ENCODE measurements at regions not wholly inside any gene's neighbourhood (a gene's known extent, or its start where the extent isn't known, plus 50 kb on each side); places are given as distances from the start of the nearest gene placed in this dataset.
A peak's percentile ranks its signal among the peaks of the same experiment; 100 is the strongest.

GRCh38 chr5:69019668-69020375 lies 74.0 kb upstream of the SLC30A5 start:
- no peak for DNase-seq (ENCODE audit: low read depth, low spot score)

DNA sequence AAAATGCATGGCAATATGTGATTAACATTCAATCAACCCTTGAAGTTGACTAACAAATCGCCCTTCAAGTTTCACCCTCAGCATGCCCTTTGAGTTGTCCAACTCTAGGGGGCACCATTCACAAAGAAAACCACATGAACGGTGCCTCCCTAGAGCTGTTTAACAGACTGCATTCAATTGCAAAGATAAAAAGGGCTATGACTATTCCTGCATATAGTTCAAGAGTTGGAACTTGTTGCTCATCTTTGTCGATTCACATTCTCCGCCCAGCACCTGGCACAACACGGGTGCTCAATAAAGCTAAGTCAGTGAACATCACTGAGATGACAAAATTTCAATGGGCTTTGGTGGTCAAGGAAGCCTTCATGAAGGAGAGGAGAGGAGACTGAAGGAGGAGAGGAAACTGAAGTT lies 69.6 kb upstream of the SLC30A5 start:
- peak; percentile 18 for DNase-seq (ENCODE audit: low read depth, low spot score)

GRCh38 chr5:69029292-69029691 lies 64.5 kb upstream of the SLC30A5 start:
- DNase-seq (ENCODE audit: low read depth, low spot score), result no peak

- no peak for DNase-seq (ENCODE audit: low read depth, low spot score)
Measured at GRCh38 chr5:69030358-69031062, 63.3 kb upstream of the SLC30A5 start.

- DNase-seq (ENCODE audit: low read depth, low spot score), result no peak
Measured at GRCh38 chr5:69032009-69032408, 61.8 kb upstream of the SLC30A5 start.

GRCh38 chr5:69033690-69034089 lies 60.1 kb upstream of the SLC30A5 start:
- no peak for DNase-seq (ENCODE audit: low read depth, low spot score)

GRCh38 chr5:69034898-69035297 lies 58.9 kb upstream of the SLC30A5 start:
- DNase-seq (ENCODE audit: low read depth, low spot score), result no peak

DNA sequence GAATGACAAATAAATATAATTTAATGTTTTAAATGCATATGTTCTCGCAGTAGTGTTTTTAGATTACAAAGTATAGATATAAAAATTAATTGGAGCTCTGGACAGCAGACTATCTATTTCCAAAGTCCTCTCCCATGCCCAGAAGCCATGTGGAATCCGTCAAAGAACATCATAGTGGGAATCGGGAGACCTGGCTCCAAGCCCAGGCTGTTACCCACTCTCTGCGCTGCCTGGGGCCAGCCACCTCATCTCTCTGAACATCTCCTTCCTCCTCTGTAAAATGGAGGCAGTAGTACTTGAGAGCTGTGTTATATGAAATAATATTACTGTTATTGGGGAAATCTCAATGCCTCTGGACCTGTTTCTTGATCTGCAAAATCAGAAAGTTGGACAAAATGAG lies 58.1 kb upstream of the SLC30A5 start:
- no peak for DNase-seq (ENCODE audit: low read depth, low spot score)

GRCh38 chr5:69038539-69038938 lies 55.3 kb upstream of the SLC30A5 start:
- DNase-seq (ENCODE audit: low read depth, low spot score), result no peak

GRCh38 chr5:69039829-69040228 lies 54.0 kb upstream of the SLC30A5 start:
- DNase-seq (ENCODE audit: low read depth, low spot score), result no peak

- no peak for DNase-seq (ENCODE audit: low read depth, low spot score)
Measured at GRCh38 chr5:69042500-69042899, 51.3 kb upstream of the SLC30A5 start.

GRCh38 chr5:69042915-69043654 lies 50.7 kb upstream of the SLC30A5 start:
- DNase-seq (ENCODE audit: low read depth, low spot score), result peak; percentile 95

DNA sequence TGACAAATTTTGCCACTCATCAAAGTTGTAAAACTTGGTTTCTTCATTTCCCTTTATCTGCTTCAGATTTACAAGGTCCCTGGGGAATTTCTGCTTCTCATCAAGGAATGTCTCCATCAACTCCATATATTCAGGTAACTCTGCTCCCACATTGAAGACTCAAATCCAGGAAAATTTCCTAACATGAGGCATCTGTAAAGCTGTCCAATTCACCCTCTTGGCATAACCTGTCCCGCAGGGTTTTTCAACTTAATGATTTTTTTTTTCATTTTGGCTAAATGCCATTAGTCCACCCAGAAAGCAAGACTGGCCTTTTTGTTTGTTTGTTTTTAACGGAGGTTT lies 50.2 kb upstream of the SLC30A5 start:
- DNase-seq (ENCODE audit: low read depth, low spot score), result peak; percentile 5

All from astrocyte of the hippocampus (primary cell).